Spinal cord (tissue), 9 donors: ENCODE measurements at regions not wholly inside any gene's neighbourhood (a gene's known extent, or its start where the extent isn't known, plus 50 kb on each side); places are given as distances from the start of the nearest gene placed in this dataset.
A peak's percentile ranks its signal among the peaks of the same experiment; 100 is the strongest.

ENCODE experiments used
- DNase-seq, 6 donors: peaks; one replicate each; pipeline versions ENCODE4 v3.0.0 to v3.0.0-alpha.2; 2013 to 2015; ENCODE audit warnings: low spot score in 6 of 6, low read depth in 4 of 6
- H3K27ac ChIP-seq: one replicate; pipeline ENCODE4 v1.5.1; 2013; ENCODE audit warnings: low read depth, low read length, control low read depth
- H3K27me3 ChIP-seq: one replicate; pipeline ENCODE4 v1.6.1; 2013; ENCODE audit warnings: low read length; ENCODE audit not compliant: control insufficient read depth, insufficient read depth
- H3K36me3 ChIP-seq: one replicate; pipeline ENCODE4 v1.6.1; 2013; ENCODE audit warnings: low read length; ENCODE audit not compliant: control insufficient read depth, insufficient read depth
- H3K4me1 ChIP-seq: one replicate; pipeline ENCODE4 v1.6.1; 2013; ENCODE audit warnings: low read length; ENCODE audit not compliant: control insufficient read depth, insufficient read depth
- H3K4me3 ChIP-seq: one replicate; pipeline ENCODE4 v1.5.1; 2013; ENCODE audit warnings: low read depth, low read length, control low read depth
- H3K9me3 ChIP-seq: one replicate; pipeline ENCODE4 v1.6.1; 2013; ENCODE audit warnings: low read length; ENCODE audit not compliant: control insufficient read depth, insufficient read depth
- WGBS: methylation state at CpG from one replicate; pipeline ENCODE4 v1.1.5; 2013; ENCODE audit warnings: missing lambda C conversion rate; ENCODE audit not compliant: insufficient coverage; 5-methylcytosine and 5-hydroxymethylcytosine counted together
- donor health status: healthy.

- 20% methylated on average over 1 of the region's 4 CpGs for WGBS
- Histone ChIP-seq H3K4me3 (no peak overlapping the region), H3K9me3 (no peaks in the 10 kb centered on the region), H3K27me3 (no peaks in the 10 kb centered on the region), H3K36me3 (no peaks in the 10 kb centered on the region), H3K4me1 (peaks cover 14% of the 10 kb centered on the region), H3K27ac (peak overlapping the region; percentile 55)
- DNase-seq, result peak in 2 of 6 donors; percentile 71 to 78
Observed at GRCh38 chr2:235149240-235149659, 197.4 kb downstream of the SH3BP4 start.

- 75% methylated on average over 1 of the region's 1 CpG for WGBS
- Histone ChIP-seq H3K27me3 (no peaks in the 10 kb centered on the region), H3K27ac (peak overlapping the region; percentile 55), H3K4me3 (no peak overlapping the region), H3K36me3 (no peaks in the 10 kb centered on the region), H3K9me3 (no peaks in the 10 kb centered on the region), H3K4me1 (peaks cover 14% of the 10 kb centered on the region)
- no peak for DNase-seq
Observed at GRCh38 chr2:235149736-235150135, 197.9 kb downstream of the SH3BP4 start.

- DNase-seq, result no peak
- Histone ChIP-seq H3K27me3 (no peaks in the 10 kb centered on the region), H3K27ac (no peak overlapping the region), H3K9me3 (no peaks in the 10 kb centered on the region), H3K36me3 (no peaks in the 10 kb centered on the region), H3K4me1 (peaks cover 14% of the 10 kb centered on the region), H3K4me3 (no peak overlapping the region)
- WGBS, result 95% methylated on average over 2 of the region's 2 CpGs
Observed at GRCh38 chr2:235151152-235151551, 199.3 kb downstream of the SH3BP4 start.

GRCh38 chr2:235155163-235155562, 203.3 kb downstream of the SH3BP4 start:
- H3K27ac ChIP-seq, result no peak overlapping the region
- H3K9me3 ChIP-seq, result no peaks in the 10 kb centered on the region
- no peaks in the 10 kb centered on the region for H3K36me3 ChIP-seq
- DNase-seq, result no peak
- H3K27me3 ChIP-seq, result no peaks in the 10 kb centered on the region
- whole genome bisulfite sequencing, result 88% methylated on average over 2 of the region's 5 CpGs
- H3K4me3 ChIP-seq, result no peak overlapping the region
- no peaks in the 10 kb centered on the region for H3K4me1 ChIP-seq

- Histone ChIP-seq H3K36me3 (no peaks in the 10 kb centered on the region), H3K27me3 (no peaks in the 10 kb centered on the region), H3K4me3 (no peak overlapping the region), H3K9me3 (no peaks in the 10 kb centered on the region), H3K27ac (no peak overlapping the region), H3K4me1 (no peaks in the 10 kb centered on the region)
- 96% methylated on average over 3 of the region's 5 CpGs for WGBS
- no peak for DNase-seq
Observed at GRCh38 chr2:235156055-235156454, 204.2 kb downstream of the SH3BP4 start.

- Histone ChIP-seq H3K9me3 (no peaks in the 10 kb centered on the region), H3K27ac (no peak overlapping the region), H3K4me1 (no peaks in the 10 kb centered on the region), H3K27me3 (no peaks in the 10 kb centered on the region), H3K4me3 (no peak overlapping the region), H3K36me3 (no peaks in the 10 kb centered on the region)
- 80% methylated on average over 6 of the region's 9 CpGs for WGBS
- DNase-seq, result no peak
Observed at GRCh38 chr2:235157746-235158482, 206.1 kb downstream of the SH3BP4 start.

GRCh38 chr2:235160281-235160810, 208.5 kb downstream of the SH3BP4 start:
- H3K4me3 ChIP-seq, result no peak overlapping the region
- H3K27ac ChIP-seq, result no peak overlapping the region
- no peaks in the 10 kb centered on the region for H3K9me3 ChIP-seq
- WGBS, result 95% methylated on average over 4 of the region's 7 CpGs
- no peaks in the 10 kb centered on the region for H3K4me1 ChIP-seq
- H3K36me3 ChIP-seq, result no peaks in the 10 kb centered on the region
- no peak for DNase-seq
- no peaks in the 10 kb centered on the region for H3K27me3 ChIP-seq

GRCh38 chr2:235161565-235161964, 209.7 kb downstream of the SH3BP4 start:
- H3K36me3 ChIP-seq, result no peaks in the 10 kb centered on the region
- DNase-seq, result no peak
- H3K4me3 ChIP-seq, result no peak overlapping the region
- WGBS, result 93% methylated on average over 7 of the region's 8 CpGs
- no peaks in the 10 kb centered on the region for H3K27me3 ChIP-seq
- H3K27ac ChIP-seq, result no peak overlapping the region
- no peaks in the 10 kb centered on the region for H3K4me1 ChIP-seq
- no peaks in the 10 kb centered on the region for H3K9me3 ChIP-seq

- Histone ChIP-seq H3K27ac (no peak overlapping the region), H3K36me3 (no peaks in the 10 kb centered on the region), H3K9me3 (no peaks in the 10 kb centered on the region), H3K4me3 (no peak overlapping the region), H3K4me1 (peaks cover 3% of the 10 kb centered on the region), H3K27me3 (no peaks in the 10 kb centered on the region)
- DNase-seq, result no peak
- 81% methylated on average over 9 of the region's 9 CpGs for WGBS
Observed at GRCh38 chr2:235162082-235162836, 210.4 kb downstream of the SH3BP4 start.

GRCh38 chr2:235162837-235163197, 211.0 kb downstream of the SH3BP4 start:
- Histone ChIP-seq H3K27me3 (no peaks in the 10 kb centered on the region), H3K36me3 (no peaks in the 10 kb centered on the region), H3K4me1 (peaks cover 5% of the 10 kb centered on the region), H3K4me3 (no peak overlapping the region), H3K9me3 (no peaks in the 10 kb centered on the region), H3K27ac (no peak overlapping the region)
- 79% methylated on average over 2 of the region's 5 CpGs for WGBS
- DNase-seq, result no peak
